Mucosa of descending colon (tissue), 3 donors: ENCODE measurements at regions not wholly inside any gene's neighbourhood (a gene's known extent, or its start where the extent isn't known, plus 50 kb on each side); places are given as distances from the start of the nearest gene placed in this dataset.
A peak's percentile ranks its signal among the peaks of the same experiment; 100 is the strongest.
"Not testable (repeated sequence)": the region's sequence is repeated elsewhere in the genome, so short reads cannot be mapped to it uniquely, and the experiment has no call there.

Experiments used
- ATAC-seq: fragments of 200-7000 bp; cut with Tn5 transposase; one replicate; pipeline ENCODE4 v1.9.1; 2020; ENCODE audit warnings: mild to moderate bottlenecking, moderate library complexity
- DNase-seq, 3 donors: peaks; one replicate each; pipeline ENCODE4 v3.0.0-alpha.2; 2020
- H3K36me3 ChIP-seq: fragments of 200-600 bp; one replicate; pipeline ENCODE4 v1.8.0; 2021; ENCODE audit warnings: low read depth, mild to moderate bottlenecking
- H3K4me1 ChIP-seq: fragments of 200-600 bp; one replicate; pipeline ENCODE4 v1.8.0; 2021; ENCODE audit warnings: low read depth, mild to moderate bottlenecking
- H3K4me3 ChIP-seq: fragments of 200-600 bp; one replicate; pipeline ENCODE4 v1.8.0; 2021; ENCODE audit warnings: mild to moderate bottlenecking
- H3K9me3 ChIP-seq: fragments of 200-600 bp; one replicate; pipeline ENCODE4 v1.8.0; 2021; ENCODE audit warnings: mild to moderate bottlenecking
- CTCF ChIP-seq: fragments of 200-600 bp; IDR thresholded peaks from one replicate; pipeline ENCODE4 v1.8.0; 2022; ENCODE audit warnings: antibody characterized with exemption, mild to moderate bottlenecking
- intact Hi-C, 2 donors: fragments of 100-400 bp; cut with DNase I in 1 of 2; cut with micrococcal nuclease in 1 of 2; formaldehyde crosslinking; loops; one replicate each; pipeline versions ENCODE4 v1.11.0 to v1.11.1; 2022; cut with DNase I, micrococcal nuclease
- donor health status: DM: no; HTN: no; CAD: no; lungs with moderate emphysema.
- donor health status: DM: no; HTN: no; CAD: no.
- donor health status: DM: no; HTN: yes; CAD: no.

DNA sequence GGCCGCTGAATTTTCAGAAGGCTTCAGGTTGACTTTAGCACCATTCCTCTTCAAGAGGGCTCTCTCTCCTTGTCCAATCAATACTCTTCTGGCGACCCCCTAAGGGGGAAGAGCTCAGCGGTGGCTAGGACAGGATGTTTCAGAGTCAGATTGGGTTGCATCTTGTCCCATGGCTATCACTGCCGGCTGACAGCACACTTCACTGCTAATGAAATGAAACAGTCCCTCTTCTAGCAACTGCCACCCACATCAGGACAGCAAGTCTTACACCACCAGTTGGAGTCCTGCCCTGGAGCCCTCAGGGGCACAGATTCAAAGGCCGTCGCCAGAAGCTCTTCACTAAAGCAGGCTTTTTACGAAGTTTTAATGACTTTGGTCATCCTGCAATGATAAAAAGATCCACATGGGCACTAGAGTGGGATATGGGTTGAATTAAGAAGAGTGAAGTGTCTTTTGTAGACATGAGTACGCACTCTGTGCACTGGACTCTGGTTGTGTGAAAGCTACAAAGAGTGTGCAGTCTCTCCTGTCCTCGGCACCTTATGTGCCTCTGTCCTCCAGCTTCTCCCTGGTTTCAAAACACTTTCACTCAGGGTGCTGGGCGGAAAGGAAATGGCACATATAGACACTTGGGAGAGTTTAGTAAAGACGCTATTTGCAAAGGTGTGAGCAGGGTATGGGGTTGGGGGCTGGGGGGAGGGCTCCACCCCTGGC lies 66.1 kb upstream of the SLC22A16 start:
- intact Hi-C loops = no loop called here
- Histone ChIP-seq H3K36me3 (no peaks in the 10 kb centered on the region), H3K9me3 (no peaks in the 10 kb centered on the region), H3K4me3 (no peak overlapping the region), H3K4me1 (no peaks in the 10 kb centered on the region)
- no peak for TF ChIP-seq CTCF
- DNase-seq = no peak
- no peak for ATAC-seq

DNA sequence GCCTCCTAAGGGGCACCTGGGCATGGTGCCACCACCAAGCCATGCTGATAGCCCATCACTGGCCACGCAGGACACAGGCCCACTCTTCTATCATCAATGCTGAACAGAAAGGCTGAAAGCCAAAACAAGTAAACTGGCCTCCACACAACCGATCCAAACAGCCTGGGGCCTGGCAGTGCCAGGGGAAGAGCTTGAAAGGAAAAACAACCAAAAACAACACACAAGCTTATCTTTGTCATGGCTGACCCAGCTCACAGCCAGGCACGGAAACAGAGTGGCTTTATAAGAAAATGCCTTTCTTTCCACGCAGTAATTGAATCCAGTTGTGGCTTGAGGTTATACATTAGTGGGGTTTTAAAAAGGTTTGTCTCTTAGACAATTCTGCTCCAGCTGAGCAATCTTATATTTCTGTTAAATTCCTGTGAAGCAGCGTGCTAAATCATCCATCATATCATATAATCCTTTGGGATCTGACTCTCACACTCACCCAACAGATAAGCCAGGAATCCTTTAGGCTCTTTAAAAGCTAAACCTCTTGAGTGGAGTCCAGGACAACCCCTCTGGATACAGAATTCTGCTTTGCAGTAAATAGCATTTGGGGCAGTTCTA lies 65.4 kb upstream of the SLC22A16 start:
- ATAC-seq (no peak), DNase-seq (no peak)
- H3K4me1 ChIP-seq = no peaks in the 10 kb centered on the region
- no peak for TF ChIP-seq CTCF
- H3K36me3 ChIP-seq = no peaks in the 10 kb centered on the region
- H3K4me3 ChIP-seq = no peak overlapping the region
- H3K9me3 ChIP-seq = no peaks in the 10 kb centered on the region
- intact Hi-C loops = no loop called here

- ATAC-seq, H3K4me3 ChIP-seq, H3K9me3 ChIP-seq, H3K36me3 ChIP-seq, DNase-seq, H3K4me1 ChIP-seq, intact Hi-C loops: not testable (repeated sequence)
Measured at GRCh38 chr6:110539277-110540019, 63.0 kb upstream of the SLC22A16 start.

DNA sequence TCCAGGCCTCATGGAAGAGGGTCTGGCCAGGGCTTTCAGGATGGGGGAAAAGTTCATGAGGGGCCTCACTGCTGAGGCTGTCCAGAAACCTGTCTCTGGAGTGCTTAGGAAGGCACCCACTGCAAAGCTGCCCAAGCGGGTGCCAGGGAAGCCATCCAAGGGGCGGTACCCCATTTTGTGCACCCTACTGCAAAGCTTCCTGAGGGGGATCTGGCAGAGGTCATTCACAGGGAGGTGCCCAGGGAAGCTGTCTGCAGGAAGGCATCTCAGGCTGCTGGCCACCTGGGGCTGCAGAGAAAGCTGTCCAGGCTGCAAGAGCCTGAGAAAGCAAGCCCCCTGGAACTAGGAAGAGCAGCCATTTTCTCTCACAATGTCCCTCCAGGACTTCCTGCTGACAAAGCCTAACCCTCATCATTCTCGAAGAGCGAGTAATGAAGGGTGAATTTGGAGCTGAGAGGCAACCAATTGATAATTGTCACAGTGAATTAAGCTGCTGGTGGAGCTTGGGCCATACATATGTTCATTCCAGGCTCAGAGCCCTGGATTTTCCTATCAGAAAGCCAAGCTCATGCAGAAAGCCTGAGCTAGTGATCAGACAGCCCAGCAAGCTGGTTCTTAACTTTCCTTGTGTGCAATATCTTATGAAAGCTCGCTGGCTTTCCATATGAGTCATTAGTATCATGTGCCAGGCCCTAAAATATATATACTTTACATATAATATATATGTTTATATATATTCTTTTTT lies 62.2 kb upstream of the SLC22A16 start:
- intact Hi-C loops = no loop called here
- Histone ChIP-seq H3K36me3 (no peaks in the 10 kb centered on the region), H3K9me3 (peaks cover 3% of the 10 kb centered on the region), H3K4me1 (no peaks in the 10 kb centered on the region), H3K4me3 (no peak overlapping the region)
- ATAC-seq (no peak), DNase-seq (no peak)
- TF ChIP-seq CTCF = no peak

- Histone ChIP-seq H3K4me1 (no peaks in the 10 kb centered on the region), H3K36me3 (no peaks in the 10 kb centered on the region), H3K4me3 (no peak overlapping the region), H3K9me3 (peaks cover 3% of the 10 kb centered on the region)
- intact Hi-C loops = no loop called here
- DNase-seq (no peak), ATAC-seq (peak; percentile 93)
- no peak for TF ChIP-seq CTCF
Measured at GRCh38 chr6:110537208-110538123, 61.1 kb upstream of the SLC22A16 start.
